ENCODE measurements at regions not wholly inside any gene's neighbourhood (a gene's known extent, or its start where the extent isn't known, plus 50 kb on each side); places are given as distances from the start of the nearest gene placed in this dataset.

GRCh38 chr6:169381988-169382387 lies 128.3 kb upstream of the THBS2 start:
- TF ChIP-seq ZFX (IDR thresholded peaks at IDR 0.05; ENCODE audit: borderline replicate concordance): no peak
- no peak for TF ChIP-seq CTCF (IDR thresholded peaks at IDR 0.05)

Data from 22Rv1 (cell line).